ENCODE measurements at regions not wholly inside any gene's neighbourhood (a gene's known extent, or its start where the extent isn't known, plus 50 kb on each side); places are given as distances from the start of the nearest gene placed in this dataset.

GRCh38 chr13:89704040-89704439 is 1643.4 kb upstream of the MIR17HG start (continued):
- no peak for TF ChIP-seq CTCF (IDR thresholded peaks at IDR 0.05; ENCODE audit: low read depth, low read length, missing input control)
- TF ChIP-seq HNF4G (IDR thresholded peaks at IDR 0.05): no peak

GRCh38 chr13:89708013-89708412 is 1639.5 kb upstream of the MIR17HG start:
- 83% methylated on average over 6 of the region's 6 CpGs for WGBS
- no peaks in the 10 kb centered on the region for H3K4me1 ChIP-seq (ENCODE audit: control insufficient read depth in 4 of 4, insufficient read depth in 4 of 4, low read length in 3 of 4)

More at GRCh38 chr13:89708013-89708412, 1639.5 kb upstream of the MIR17HG start:
- Histone ChIP-seq H3K9me3 (ENCODE audit: control insufficient read depth in 4 of 4, low read length in 3 of 4) (no peaks in the 10 kb centered on the region), H3K27ac (ENCODE audit: low read depth in 1 of 2, low read length in 2 of 2) (no peak overlapping the region), H3K36me3 (ENCODE audit: control insufficient read depth in 4 of 4, insufficient read depth in 3 of 4, low read depth in 1 of 4, low read length in 3 of 4) (no peaks in the 10 kb centered on the region), H3K27me3 (ENCODE audit: control insufficient read depth in 4 of 4, insufficient read depth in 4 of 4, low read length in 3 of 4) (no peaks in the 10 kb centered on the region), H3K9ac (ENCODE audit: low read depth in 1 of 2, low read length in 2 of 2) (no peak overlapping the region), H3K4me3 (ENCODE audit: low read depth in 1 of 3, low read length in 3 of 3) (no peak overlapping the region)
- TF ChIP-seq REST (IDR thresholded peaks at IDR 0.05) (no peak), NR2F2 (IDR thresholded peaks at IDR 0.05) (no peak), YY1 (IDR thresholded peaks at IDR 0.05) (no peak), TAF1 (conservative IDR thresholded peaks at IDR 0.05) (no peak), CTCF (IDR thresholded peaks at IDR 0.05; ENCODE audit: low read depth, low read length, missing input control) (no peak), GABPA (IDR thresholded peaks at IDR 0.05 in 1 of 2, conservative IDR thresholded peaks at IDR 0.05 in 1 of 2) (no peak), SP1 (IDR thresholded peaks at IDR 0.05) (no peak), JUND (IDR thresholded peaks at IDR 0.05) (no peak), RAD21 (IDR thresholded peaks at IDR 0.05) (no peak), MAX (IDR thresholded peaks at IDR 0.05) (no peak), FOXA1 (IDR thresholded peaks at IDR 0.05) (no peak), ATF3 (IDR thresholded peaks at IDR 0.05) (no peak), EGR1 (IDR thresholded peaks at IDR 0.05; ENCODE audit: low read depth in 2 of 2) (no peak), ZBTB33 (IDR thresholded peaks at IDR 0.05) (no peak)
- DNase-seq (ENCODE audit: low spot score): no peak

Measured in liver (tissue), 8 donors.